ENCODE measurements at regions not wholly inside any gene's neighbourhood (a gene's known extent, or its start where the extent isn't known, plus 50 kb on each side); places are given as distances from the start of the nearest gene placed in this dataset.
"Not testable (repeated sequence)": the region's sequence is repeated elsewhere in the genome, so short reads cannot be mapped to it uniquely, and the experiment has no call there.

- not testable (repeated sequence) for H3K9me3 ChIP-seq; H3K36me3 ChIP-seq; H3K4me1 ChIP-seq (ENCODE audit: control insufficient read depth in 1 of 2, insufficient read depth in 1 of 2, low read depth in 1 of 2, low read length in 1 of 2); H3K4me3 ChIP-seq (ENCODE audit: low read depth in 1 of 2, low read length in 1 of 2); H3K27ac ChIP-seq; H3K27me3 ChIP-seq
These were observed 1500.0 kb downstream of the FOXD4L5 start for GRCh38 chr9:63785059-63785458.

GRCh38 chr9:63784421-63784820, 1500.6 kb downstream of the FOXD4L5 start:
- not testable (repeated sequence) for H3K9me3 ChIP-seq; H3K4me3 ChIP-seq (ENCODE audit: low read depth in 1 of 2, low read length in 1 of 2); H3K27me3 ChIP-seq; H3K27ac ChIP-seq; H3K36me3 ChIP-seq; H3K4me1 ChIP-seq (ENCODE audit: control insufficient read depth in 1 of 2, insufficient read depth in 1 of 2, low read depth in 1 of 2, low read length in 1 of 2)

GRCh38 chr9:63781817-63782439, 1503.1 kb downstream of the FOXD4L5 start:
- H3K4me3 ChIP-seq (ENCODE audit: low read depth in 1 of 2, low read length in 1 of 2): not testable (repeated sequence)

GRCh38 chr9:63781390-63781789, 1503.6 kb downstream of the FOXD4L5 start:
- H3K4me1 ChIP-seq (ENCODE audit: control insufficient read depth in 1 of 2, insufficient read depth in 1 of 2, low read depth in 1 of 2, low read length in 1 of 2); H3K36me3 ChIP-seq; H3K9me3 ChIP-seq; H3K27me3 ChIP-seq; H3K4me3 ChIP-seq (ENCODE audit: low read depth in 1 of 2, low read length in 1 of 2); H3K27ac ChIP-seq: not testable (repeated sequence)

More at GRCh38 chr9:63781817-63782439, 1503.1 kb downstream of the FOXD4L5 start:
- not testable (repeated sequence) for H3K9me3 ChIP-seq; H3K4me1 ChIP-seq (ENCODE audit: control insufficient read depth in 1 of 2, insufficient read depth in 1 of 2, low read depth in 1 of 2, low read length in 1 of 2); H3K27ac ChIP-seq; H3K36me3 ChIP-seq; H3K27me3 ChIP-seq

- not testable (repeated sequence) for H3K4me1 ChIP-seq (ENCODE audit: control insufficient read depth in 1 of 2, insufficient read depth in 1 of 2, low read depth in 1 of 2, low read length in 1 of 2); H3K36me3 ChIP-seq; H3K4me3 ChIP-seq (ENCODE audit: low read depth in 1 of 2, low read length in 1 of 2); H3K27ac ChIP-seq; H3K9me3 ChIP-seq; H3K27me3 ChIP-seq
These were observed 1508.8 kb downstream of the FOXD4L5 start for GRCh38 chr9:63776220-63776619.

- H3K27ac ChIP-seq; H3K4me3 ChIP-seq (ENCODE audit: low read depth in 1 of 2, low read length in 1 of 2); H3K36me3 ChIP-seq; H3K27me3 ChIP-seq; H3K9me3 ChIP-seq; H3K4me1 ChIP-seq (ENCODE audit: control insufficient read depth in 1 of 2, insufficient read depth in 1 of 2, low read depth in 1 of 2, low read length in 1 of 2): not testable (repeated sequence)
These were observed 1510.0 kb downstream of the FOXD4L5 start for GRCh38 chr9:63775092-63775426.

- H3K27me3 ChIP-seq; H3K4me3 ChIP-seq (ENCODE audit: low read depth in 1 of 2, low read length in 1 of 2); H3K9me3 ChIP-seq; H3K36me3 ChIP-seq; H3K4me1 ChIP-seq (ENCODE audit: control insufficient read depth in 1 of 2, insufficient read depth in 1 of 2, low read depth in 1 of 2, low read length in 1 of 2); H3K27ac ChIP-seq: not testable (repeated sequence)
These were observed 1510.5 kb downstream of the FOXD4L5 start for GRCh38 chr9:63774369-63775091.

GRCh38 chr9:63762230-63762629, 1522.8 kb downstream of the FOXD4L5 start:
- not testable (repeated sequence) for H3K27ac ChIP-seq; H3K4me3 ChIP-seq (ENCODE audit: low read depth in 1 of 2, low read length in 1 of 2); H3K4me1 ChIP-seq (ENCODE audit: control insufficient read depth in 1 of 2, insufficient read depth in 1 of 2, low read depth in 1 of 2, low read length in 1 of 2); H3K9me3 ChIP-seq; H3K27me3 ChIP-seq; H3K36me3 ChIP-seq

- H3K4me1 ChIP-seq (ENCODE audit: control insufficient read depth in 1 of 2, insufficient read depth in 1 of 2, low read depth in 1 of 2, low read length in 1 of 2); H3K9me3 ChIP-seq: not testable (repeated sequence)
These were observed 1556.0 kb downstream of the FOXD4L5 start for GRCh38 chr9:63729021-63729420.

GRCh38 chr9:63728287-63728686, 1556.7 kb downstream of the FOXD4L5 start:
- Histone ChIP-seq H3K9me3 (no peaks in the 10 kb centered on the region), H3K27me3 (no peaks in the 10 kb centered on the region), H3K27ac (no peak overlapping the region), H3K4me1 (ENCODE audit: control insufficient read depth in 1 of 2, insufficient read depth in 1 of 2, low read depth in 1 of 2, low read length in 1 of 2) (no peaks in the 10 kb centered on the region), H3K36me3 (no peaks in the 10 kb centered on the region), H3K4me3 (ENCODE audit: low read depth in 1 of 2, low read length in 1 of 2) (no peak overlapping the region)
- no peak for TF ChIP-seq CTCF (IDR thresholded peaks at IDR 0.05)

More at GRCh38 chr9:63729021-63729420, 1556.0 kb downstream of the FOXD4L5 start:
- not testable (repeated sequence) for H3K27ac ChIP-seq; H3K27me3 ChIP-seq; H3K4me3 ChIP-seq (ENCODE audit: low read depth in 1 of 2, low read length in 1 of 2); H3K36me3 ChIP-seq

- not testable (repeated sequence) for H3K9me3 ChIP-seq; H3K36me3 ChIP-seq; H3K4me3 ChIP-seq (ENCODE audit: low read depth in 1 of 2, low read length in 1 of 2); H3K27ac ChIP-seq; H3K4me1 ChIP-seq (ENCODE audit: control insufficient read depth in 1 of 2, insufficient read depth in 1 of 2, low read depth in 1 of 2, low read length in 1 of 2); H3K27me3 ChIP-seq
These were observed 1576.7 kb downstream of the FOXD4L5 start for GRCh38 chr9:63708285-63708684.

- H3K4me1 ChIP-seq (ENCODE audit: control insufficient read depth in 1 of 2, insufficient read depth in 1 of 2, low read depth in 1 of 2, low read length in 1 of 2); H3K9me3 ChIP-seq; H3K36me3 ChIP-seq; H3K4me3 ChIP-seq (ENCODE audit: low read depth in 1 of 2, low read length in 1 of 2); H3K27ac ChIP-seq; H3K27me3 ChIP-seq: not testable (repeated sequence)
These were observed 1580.6 kb downstream of the FOXD4L5 start for GRCh38 chr9:63704456-63704855.

GRCh38 chr9:63703670-63704069, 1581.3 kb downstream of the FOXD4L5 start:
- H3K27me3 ChIP-seq; H3K4me3 ChIP-seq (ENCODE audit: low read depth in 1 of 2, low read length in 1 of 2); H3K27ac ChIP-seq; H3K9me3 ChIP-seq; H3K36me3 ChIP-seq; H3K4me1 ChIP-seq (ENCODE audit: control insufficient read depth in 1 of 2, insufficient read depth in 1 of 2, low read depth in 1 of 2, low read length in 1 of 2): not testable (repeated sequence)

All from neutrophil (primary cell).